ENCODE measurements at regions not wholly inside any gene's neighbourhood (a gene's known extent, or its start where the extent isn't known, plus 50 kb on each side); places are given as distances from the start of the nearest gene placed in this dataset.

- H3K4me1 ChIP-seq (ENCODE audit: control insufficient read depth, insufficient read depth, low read length, unreplicated experiment) = peaks cover 17% of the 10 kb centered on the region
- no peak overlapping the region for H2AFZ ChIP-seq (ENCODE audit: low read length, unreplicated experiment)
- no peak overlapping the region for H3K4me3 ChIP-seq (ENCODE audit: low read depth, low read length)
- H3K36me3 ChIP-seq (ENCODE audit: insufficient read depth, low read length) = no peaks in the 10 kb centered on the region
- H3K79me2 ChIP-seq (ENCODE audit: control insufficient read depth, insufficient read depth, low read length, unreplicated experiment) = no peaks in the 10 kb centered on the region
- no peaks in the 10 kb centered on the region for H3K27me3 ChIP-seq (ENCODE audit: insufficient read depth, low read length)
- no peak overlapping the region for H3K27ac ChIP-seq (ENCODE audit: low read depth, low read length)
Measured at GRCh38 chr14:55805250-55805649, 225.2 kb downstream of the KTN1 start.

- H3K27ac ChIP-seq (ENCODE audit: low read depth, low read length) = peak overlapping the region; percentile 42; the same call in 1 of the 2 replicates
- H3K4me3 ChIP-seq (ENCODE audit: low read depth, low read length) = no peak overlapping the region
- peak overlapping the region; percentile 2 for H2AFZ ChIP-seq (ENCODE audit: low read length, unreplicated experiment)
Measured at GRCh38 chr14:55807053-55807880, 227.3 kb downstream of the KTN1 start.

GRCh38 chr14:55807881-55808379 lies 227.9 kb downstream of the KTN1 start:
- H3K27me3 ChIP-seq (ENCODE audit: insufficient read depth, low read length) = no peaks in the 10 kb centered on the region
- peak overlapping the region; percentile 33; the same call in 1 of the 2 replicates for H3K27ac ChIP-seq (ENCODE audit: low read depth, low read length)
- peaks cover 13% of the 10 kb centered on the region for H3K4me1 ChIP-seq (ENCODE audit: control insufficient read depth, insufficient read depth, low read length, unreplicated experiment)
- no peak overlapping the region for H2AFZ ChIP-seq (ENCODE audit: low read length, unreplicated experiment)
- H3K36me3 ChIP-seq (ENCODE audit: insufficient read depth, low read length) = no peaks in the 10 kb centered on the region
- H3K4me3 ChIP-seq (ENCODE audit: low read depth, low read length) = no peak overlapping the region
- H3K79me2 ChIP-seq (ENCODE audit: control insufficient read depth, insufficient read depth, low read length, unreplicated experiment) = no peaks in the 10 kb centered on the region

More at GRCh38 chr14:55807053-55807880, 227.3 kb downstream of the KTN1 start:
- Histone ChIP-seq H3K79me2 (ENCODE audit: control insufficient read depth, insufficient read depth, low read length, unreplicated experiment) (no peaks in the 10 kb centered on the region), H3K36me3 (ENCODE audit: insufficient read depth, low read length) (no peaks in the 10 kb centered on the region), H3K4me1 (ENCODE audit: control insufficient read depth, insufficient read depth, low read length, unreplicated experiment) (peaks cover 13% of the 10 kb centered on the region), H3K27me3 (ENCODE audit: insufficient read depth, low read length) (no peaks in the 10 kb centered on the region)

- no peaks in the 10 kb centered on the region for H3K36me3 ChIP-seq (ENCODE audit: insufficient read depth, low read length)
- H3K4me1 ChIP-seq (ENCODE audit: control insufficient read depth, insufficient read depth, low read length, unreplicated experiment) = peaks cover 16% of the 10 kb centered on the region
- no peaks in the 10 kb centered on the region for H3K27me3 ChIP-seq (ENCODE audit: insufficient read depth, low read length)
- no peak overlapping the region for H3K4me3 ChIP-seq (ENCODE audit: low read depth, low read length)
- H2AFZ ChIP-seq (ENCODE audit: low read length, unreplicated experiment) = no peak overlapping the region
- H3K27ac ChIP-seq (ENCODE audit: low read depth, low read length) = peak overlapping the region; percentile 60
- H3K79me2 ChIP-seq (ENCODE audit: control insufficient read depth, insufficient read depth, low read length, unreplicated experiment) = no peaks in the 10 kb centered on the region
Measured at GRCh38 chr14:55813630-55814029, 233.6 kb downstream of the KTN1 start.

- H3K79me2 ChIP-seq (ENCODE audit: control insufficient read depth, insufficient read depth, low read length, unreplicated experiment) = no peaks in the 10 kb centered on the region
- H3K27me3 ChIP-seq (ENCODE audit: insufficient read depth, low read length) = no peaks in the 10 kb centered on the region
- peaks cover 16% of the 10 kb centered on the region for H3K4me1 ChIP-seq (ENCODE audit: control insufficient read depth, insufficient read depth, low read length, unreplicated experiment)
- no peak overlapping the region for H3K4me3 ChIP-seq (ENCODE audit: low read depth, low read length)
- H3K27ac ChIP-seq (ENCODE audit: low read depth, low read length) = peak overlapping the region; percentile 60
- H2AFZ ChIP-seq (ENCODE audit: low read length, unreplicated experiment) = peak overlapping the region; percentile 64
- H3K36me3 ChIP-seq (ENCODE audit: insufficient read depth, low read length) = no peaks in the 10 kb centered on the region
Measured at GRCh38 chr14:55814064-55814463, 234.1 kb downstream of the KTN1 start.

- no peak overlapping the region for H3K4me3 ChIP-seq (ENCODE audit: low read depth, low read length)
- peaks cover 16% of the 10 kb centered on the region for H3K4me1 ChIP-seq (ENCODE audit: control insufficient read depth, insufficient read depth, low read length, unreplicated experiment)
- H2AFZ ChIP-seq (ENCODE audit: low read length, unreplicated experiment) = peak overlapping the region; percentile 64
- no peaks in the 10 kb centered on the region for H3K27me3 ChIP-seq (ENCODE audit: insufficient read depth, low read length)
- no peaks in the 10 kb centered on the region for H3K79me2 ChIP-seq (ENCODE audit: control insufficient read depth, insufficient read depth, low read length, unreplicated experiment)
- peak overlapping the region; percentile 60 for H3K27ac ChIP-seq (ENCODE audit: low read depth, low read length)
- no peaks in the 10 kb centered on the region for H3K36me3 ChIP-seq (ENCODE audit: insufficient read depth, low read length)
Measured at GRCh38 chr14:55814873-55815272, 234.9 kb downstream of the KTN1 start.

GRCh38 chr14:55816225-55816624 lies 236.2 kb downstream of the KTN1 start:
- H3K27ac ChIP-seq (ENCODE audit: low read depth, low read length) = no peak overlapping the region
- no peaks in the 10 kb centered on the region for H3K36me3 ChIP-seq (ENCODE audit: insufficient read depth, low read length)
- H3K27me3 ChIP-seq (ENCODE audit: insufficient read depth, low read length) = no peaks in the 10 kb centered on the region
- H3K79me2 ChIP-seq (ENCODE audit: control insufficient read depth, insufficient read depth, low read length, unreplicated experiment) = no peaks in the 10 kb centered on the region
- no peak overlapping the region for H3K4me3 ChIP-seq (ENCODE audit: low read depth, low read length)
- H3K4me1 ChIP-seq (ENCODE audit: control insufficient read depth, insufficient read depth, low read length, unreplicated experiment) = peaks cover 16% of the 10 kb centered on the region
- no peak overlapping the region for H2AFZ ChIP-seq (ENCODE audit: low read length, unreplicated experiment)

- Histone ChIP-seq H3K79me2 (ENCODE audit: control insufficient read depth, insufficient read depth, low read length, unreplicated experiment) (no peaks in the 10 kb centered on the region), H3K4me3 (ENCODE audit: low read depth, low read length) (no peak overlapping the region), H3K27ac (ENCODE audit: low read depth, low read length) (no peak overlapping the region), H3K36me3 (ENCODE audit: insufficient read depth, low read length) (no peaks in the 10 kb centered on the region), H3K27me3 (ENCODE audit: insufficient read depth, low read length) (peaks cover 15% of the 10 kb centered on the region), H2AFZ (ENCODE audit: low read length, unreplicated experiment) (no peak overlapping the region), H3K4me1 (ENCODE audit: control insufficient read depth, insufficient read depth, low read length, unreplicated experiment) (peaks cover 4% of the 10 kb centered on the region)
Measured at GRCh38 chr14:55819610-55820304, 239.8 kb downstream of the KTN1 start.

GRCh38 chr14:55822906-55823305 lies 242.9 kb downstream of the KTN1 start:
- no peak overlapping the region for H2AFZ ChIP-seq (ENCODE audit: low read length, unreplicated experiment)
- no peak overlapping the region for H3K27ac ChIP-seq (ENCODE audit: low read depth, low read length)
- H3K27me3 ChIP-seq (ENCODE audit: insufficient read depth, low read length) = peaks cover 15% of the 10 kb centered on the region

GRCh38 chr14:55832122-55832911 lies 252.3 kb downstream of the KTN1 start:
- Histone ChIP-seq H2AFZ (ENCODE audit: low read length, unreplicated experiment) (no peak overlapping the region), H3K4me1 (ENCODE audit: control insufficient read depth, insufficient read depth, low read length, unreplicated experiment) (peaks cover 7% of the 10 kb centered on the region), H3K36me3 (ENCODE audit: insufficient read depth, low read length) (no peaks in the 10 kb centered on the region), H3K79me2 (ENCODE audit: control insufficient read depth, insufficient read depth, low read length, unreplicated experiment) (no peaks in the 10 kb centered on the region), H3K27me3 (ENCODE audit: insufficient read depth, low read length) (no peaks in the 10 kb centered on the region), H3K4me3 (ENCODE audit: low read depth, low read length) (no peak overlapping the region), H3K27ac (ENCODE audit: low read depth, low read length) (no peak overlapping the region)

More at GRCh38 chr14:55822906-55823305, 242.9 kb downstream of the KTN1 start:
- no peak overlapping the region for H3K4me3 ChIP-seq (ENCODE audit: low read depth, low read length)
- H3K79me2 ChIP-seq (ENCODE audit: control insufficient read depth, insufficient read depth, low read length, unreplicated experiment) = no peaks in the 10 kb centered on the region
- no peaks in the 10 kb centered on the region for H3K4me1 ChIP-seq (ENCODE audit: control insufficient read depth, insufficient read depth, low read length, unreplicated experiment)
- H3K36me3 ChIP-seq (ENCODE audit: insufficient read depth, low read length) = no peaks in the 10 kb centered on the region
